IMR-90 (cell line): ENCODE measurements at regions not wholly inside any gene's neighbourhood (a gene's known extent, or its start where the extent isn't known, plus 50 kb on each side); places are given as distances from the start of the nearest gene placed in this dataset.

Experiments used
- MAFK ChIP-seq: IDR thresholded peaks from 2 replicates; pipeline ENCODE4 v1.6.1; 2012; ENCODE audit warnings: low read depth, low read length, improper control_type of control experiment
- POLR2A ChIP-seq: IDR thresholded peaks from 2 replicates; pipeline ENCODE4 v1.6.1; 2012; ENCODE audit warnings: mild to moderate bottlenecking, low read depth, low read length
- RAD21 ChIP-seq: IDR thresholded peaks from 2 replicates; pipeline ENCODE4 v1.6.1; 2012; ENCODE audit warnings: low read length, improper control_type of control experiment
- RFX5 ChIP-seq: IDR thresholded peaks from 2 replicates; pipeline ENCODE4 v1.8.0; 2012; ENCODE audit warnings: low read depth, mild to moderate bottlenecking, low read length, moderate library complexity
- TF ChIP-seq, protein P1 (sequence below): conservative IDR thresholded peaks from 2 replicates; pipeline ENCODE4 v1.5.1; 2012; ENCODE audit warnings: mild to moderate bottlenecking, low read depth, low read length, improper control_type of control experiment
- TF ChIP-seq, protein P2 (sequence below): fragments of 150-350 bp; IDR thresholded peaks from 2 replicates; pipeline ENCODE4 v1.6.1; 2017; ENCODE audit warnings: mild to moderate bottlenecking, antibody characterized with exemption, low read length, low read depth

DNA sequence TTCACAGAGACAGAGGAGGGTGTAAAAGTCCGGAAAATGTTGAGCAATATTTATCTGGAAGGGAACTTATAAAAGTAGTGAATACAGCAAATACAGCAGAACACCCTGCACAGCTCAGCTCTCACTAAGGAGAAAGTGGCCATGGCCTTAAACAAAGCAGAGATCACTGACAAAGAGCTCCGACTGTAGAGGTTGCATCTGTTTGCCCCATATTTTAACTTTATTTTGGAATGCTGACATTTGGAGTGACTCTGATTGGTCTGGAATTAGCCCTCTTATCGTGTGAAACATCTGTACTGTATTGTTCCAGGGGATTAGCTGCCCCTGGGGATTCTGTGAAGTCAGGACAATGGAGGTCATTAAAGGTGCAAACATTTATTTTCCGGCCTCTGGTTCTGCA is 1275.7 kb upstream of the FLRT2 start:
- TF ChIP-seq, protein P1, sequence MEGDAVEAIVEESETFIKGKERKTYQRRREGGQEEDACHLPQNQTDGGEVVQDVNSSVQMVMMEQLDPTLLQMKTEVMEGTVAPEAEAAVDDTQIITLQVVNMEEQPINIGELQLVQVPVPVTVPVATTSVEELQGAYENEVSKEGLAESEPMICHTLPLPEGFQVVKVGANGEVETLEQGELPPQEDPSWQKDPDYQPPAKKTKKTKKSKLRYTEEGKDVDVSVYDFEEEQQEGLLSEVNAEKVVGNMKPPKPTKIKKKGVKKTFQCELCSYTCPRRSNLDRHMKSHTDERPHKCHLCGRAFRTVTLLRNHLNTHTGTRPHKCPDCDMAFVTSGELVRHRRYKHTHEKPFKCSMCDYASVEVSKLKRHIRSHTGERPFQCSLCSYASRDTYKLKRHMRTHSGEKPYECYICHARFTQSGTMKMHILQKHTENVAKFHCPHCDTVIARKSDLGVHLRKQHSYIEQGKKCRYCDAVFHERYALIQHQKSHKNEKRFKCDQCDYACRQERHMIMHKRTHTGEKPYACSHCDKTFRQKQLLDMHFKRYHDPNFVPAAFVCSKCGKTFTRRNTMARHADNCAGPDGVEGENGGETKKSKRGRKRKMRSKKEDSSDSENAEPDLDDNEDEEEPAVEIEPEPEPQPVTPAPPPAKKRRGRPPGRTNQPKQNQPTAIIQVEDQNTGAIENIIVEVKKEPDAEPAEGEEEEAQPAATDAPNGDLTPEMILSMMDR = no peak
- TF ChIP-seq POLR2A (no peak), RAD21 (no peak), RFX5 (no peak), MAFK (no peak)
- TF ChIP-seq, protein P2, sequence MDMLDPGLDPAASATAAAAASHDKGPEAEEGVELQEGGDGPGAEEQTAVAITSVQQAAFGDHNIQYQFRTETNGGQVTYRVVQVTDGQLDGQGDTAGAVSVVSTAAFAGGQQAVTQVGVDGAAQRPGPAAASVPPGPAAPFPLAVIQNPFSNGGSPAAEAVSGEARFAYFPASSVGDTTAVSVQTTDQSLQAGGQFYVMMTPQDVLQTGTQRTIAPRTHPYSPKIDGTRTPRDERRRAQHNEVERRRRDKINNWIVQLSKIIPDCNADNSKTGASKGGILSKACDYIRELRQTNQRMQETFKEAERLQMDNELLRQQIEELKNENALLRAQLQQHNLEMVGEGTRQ = no peak
